OCI-LY7 (cell line): ENCODE measurements at regions not wholly inside any gene's neighbourhood (a gene's known extent, or its start where the extent isn't known, plus 50 kb on each side); places are given as distances from the start of the nearest gene placed in this dataset.

Source experiments
- CTCF ChIP-seq: fragments of 200-600 bp; sonication (generic); conservative IDR thresholded peaks from 2 replicates; pipeline ENCODE4 v1.5.1; 2014; ENCODE audit warnings: mild to moderate bottlenecking, antibody characterized with exemption, low read length, moderate library complexity, mixed read lengths
- EZH2phosphoT487 ChIP-seq: fragments of 200-600 bp; sonication (generic); IDR thresholded peaks from 2 replicates; pipeline ENCODE4 v1.6.1; 2018; ENCODE audit warnings: low read depth, borderline replicate concordance, mild to moderate bottlenecking, mixed run types, antibody characterized with exemption, low read length, moderate library complexity, mixed read lengths

DNA sequence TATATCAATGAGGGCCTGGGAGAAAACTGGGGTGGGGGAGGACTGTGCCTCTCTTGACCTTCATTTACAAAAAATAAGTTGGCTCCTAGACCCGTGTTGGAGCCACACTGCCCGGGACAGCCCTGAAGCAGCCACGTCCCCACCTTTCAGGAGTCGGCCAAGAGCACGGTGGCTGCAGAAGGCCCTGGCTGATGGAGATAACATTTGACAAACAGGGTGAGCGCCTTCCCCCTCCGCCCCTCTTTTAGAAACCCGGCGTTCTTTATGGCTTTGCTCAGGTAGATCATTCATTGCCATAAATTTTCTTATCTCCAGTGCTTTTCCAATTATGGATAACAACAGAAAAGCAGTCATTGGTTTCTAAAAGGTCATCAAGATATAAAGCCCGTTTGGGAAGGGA, 398.1 kb upstream of the TNRC6C start:
- TF ChIP-seq CTCF (no peak), EZH2phosphoT487 (no peak)
